Activated CD4-positive, alpha-beta T cell treated with anti-CD3 and anti-CD28 coated beads, Interleukin-2, amount 50 U/mL, for 1 hour (primary cell): ENCODE measurements at regions not wholly inside any gene's neighbourhood (a gene's known extent, or its start where the extent isn't known, plus 50 kb on each side); places are given as distances from the start of the nearest gene placed in this dataset.
"Not testable (repeated sequence)": the region's sequence is repeated elsewhere in the genome, so short reads cannot be mapped to it uniquely, and the experiment has no call there.

ENCODE experiments used
- DNase-seq: peaks from one replicate; pipeline ENCODE4 v3.0.0-alpha.2; 2020

- peak; percentile 83 for DNase-seq
These were observed 208.4 kb downstream of the TPST1 start for GRCh38 chr7:66413379-66414114.

- DNase-seq, result no peak
These were observed 210.6 kb downstream of the TPST1 start for GRCh38 chr7:66415659-66416265.

- DNase-seq, result no peak
These were observed 210.1 kb upstream of the KCTD7 start for GRCh38 chr7:66418537-66418936.

- no peak for DNase-seq
These were observed 209.5 kb upstream of the KCTD7 start for GRCh38 chr7:66419210-66419609.

- DNase-seq, result no peak
These were observed 206.7 kb upstream of the KCTD7 start for GRCh38 chr7:66421830-66422475.

GRCh38 chr7:66423729-66424128 lies 205.0 kb upstream of the KCTD7 start:
- no peak for DNase-seq

- DNase-seq, result no peak
These were observed 202.3 kb upstream of the KCTD7 start for GRCh38 chr7:66426332-66426731.

- DNase-seq, result no peak
These were observed 201.7 kb upstream of the KCTD7 start for GRCh38 chr7:66426996-66427395.

- no peak for DNase-seq
These were observed 200.7 kb upstream of the KCTD7 start for GRCh38 chr7:66427956-66428355.

- DNase-seq, result no peak
These were observed 199.1 kb upstream of the KCTD7 start for GRCh38 chr7:66429498-66430163.

GRCh38 chr7:66430164-66430545 lies 198.5 kb upstream of the KCTD7 start:
- no peak for DNase-seq

- DNase-seq, result not testable (repeated sequence)
These were observed 189.8 kb upstream of the KCTD7 start for GRCh38 chr7:66438703-66439405.

- no peak for DNase-seq
These were observed 186.3 kb upstream of the KCTD7 start for GRCh38 chr7:66442385-66442784.

GRCh38 chr7:66443946-66444345 lies 184.7 kb upstream of the KCTD7 start:
- DNase-seq, result no peak

- not testable (repeated sequence) for DNase-seq
These were observed 181.7 kb upstream of the KCTD7 start for GRCh38 chr7:66447007-66447406.

GRCh38 chr7:66450814-66451213 lies 177.9 kb upstream of the KCTD7 start:
- not testable (repeated sequence) for DNase-seq

GRCh38 chr7:66451713-66452112 lies 177.0 kb upstream of the KCTD7 start:
- DNase-seq, result not testable (repeated sequence)

- no peak for DNase-seq
These were observed 176.5 kb upstream of the KCTD7 start for GRCh38 chr7:66452165-66452564.

- DNase-seq, result no peak
These were observed 175.3 kb upstream of the KCTD7 start for GRCh38 chr7:66453340-66453739.

- no peak for DNase-seq
These were observed 174.0 kb upstream of the KCTD7 start for GRCh38 chr7:66454600-66455225.

GRCh38 chr7:66455432-66455831 lies 173.2 kb upstream of the KCTD7 start:
- not testable (repeated sequence) for DNase-seq

- DNase-seq, result not testable (repeated sequence)
These were observed 172.2 kb upstream of the KCTD7 start for GRCh38 chr7:66456431-66456830.
